Right atrium auricular region (tissue), 2 donors: ENCODE measurements at regions not wholly inside any gene's neighbourhood (a gene's known extent, or its start where the extent isn't known, plus 50 kb on each side); places are given as distances from the start of the nearest gene placed in this dataset.
"Not testable (repeated sequence)": the region's sequence is repeated elsewhere in the genome, so short reads cannot be mapped to it uniquely, and the experiment has no call there.

Experiments
- DNase-seq: peaks from one replicate; pipeline ENCODE4 v3.0.0-alpha.2; 2019; ENCODE audit warnings: low spot score
- H3K27ac ChIP-seq, 2 donors: fragments of 200-600 bp; sonication (generic); 1 replicate in 1 of 2; 2 replicates in 1 of 2; pipeline ENCODE4 v1.5.1; 2016 to 2019
- H3K27me3 ChIP-seq, 2 donors: fragments of 200-600 bp; sonication (generic); one replicate each; pipeline versions ENCODE4 v1.5.1 to v1.6.0; 2017 to 2019
- H3K36me3 ChIP-seq: fragments of 200-600 bp; sonication (generic); one replicate; pipeline ENCODE4 v1.5.1; 2016
- H3K4me1 ChIP-seq, 2 donors: fragments of 200-600 bp; sonication (generic); one replicate each; pipeline versions ENCODE4 v1.5.1 to v1.6.0; 2017 to 2019
- H3K4me3 ChIP-seq, 2 donors: fragments of 200-600 bp; sonication (generic); 1 replicate in 1 of 2; 2 replicates in 1 of 2; pipeline ENCODE4 v1.5.1; 2017 to 2019; ENCODE audit warnings: mild to moderate bottlenecking in 1 of 2, moderate library complexity in 1 of 2
- H3K9me3 ChIP-seq, 2 donors: fragments of 200-600 bp; sonication (generic); one replicate each; pipeline ENCODE4 v1.5.1; 2019
- CTCF ChIP-seq, 2 donors: fragments of 200-600 bp; sonication (generic); IDR thresholded peaks; one replicate each; pipeline ENCODE4 v1.5.1; 2019; ENCODE audit warnings: antibody characterized with exemption in 2 of 2

DNA sequence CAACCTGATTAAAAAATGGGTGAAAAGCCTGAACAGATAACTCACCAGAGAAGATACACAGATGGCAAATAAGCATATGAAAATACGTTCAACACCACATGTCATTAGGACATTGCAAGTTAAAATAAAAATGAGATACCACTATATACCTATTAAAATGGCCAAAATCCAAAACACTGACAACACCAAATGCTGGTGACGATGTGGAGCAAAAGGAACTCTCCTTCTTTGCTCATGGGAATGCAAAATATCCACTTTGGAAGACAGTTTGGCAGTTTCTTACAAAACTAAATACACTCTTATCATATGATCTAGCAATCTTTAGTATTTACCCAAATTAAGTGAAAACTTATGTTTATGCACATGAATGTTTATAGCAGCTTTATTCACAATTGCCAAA, 100.5 kb upstream of the ARID1B start:
- H3K27me3 ChIP-seq, result no peaks in the 10 kb centered on the region
- DNase-seq, result no peak
- H3K36me3 ChIP-seq, result no peaks in the 10 kb centered on the region
- H3K9me3 ChIP-seq, result peaks cover 0 to 14% of the 10 kb centered on the region in 2 donors
- no peak overlapping the region for H3K4me3 ChIP-seq
- TF ChIP-seq CTCF (IDR thresholded peaks at IDR 0.05), result no peak
- no peak overlapping the region for H3K27ac ChIP-seq
- H3K4me1 ChIP-seq, result no peaks in the 10 kb centered on the region

GRCh38 chr6:156674197-156674596, 103.0 kb upstream of the ARID1B start:
- Histone ChIP-seq H3K4me3 (no peak overlapping the region), H3K36me3 (no peaks in the 10 kb centered on the region), H3K4me1 (no peaks in the 10 kb centered on the region), H3K27ac (no peak overlapping the region), H3K9me3 (peaks cover 0 to 14% of the 10 kb centered on the region in 2 donors), H3K27me3 (no peaks in the 10 kb centered on the region)
- TF ChIP-seq CTCF (IDR thresholded peaks at IDR 0.05), result no peak
- DNase-seq, result no peak

GRCh38 chr6:156670097-156670496, 107.1 kb upstream of the ARID1B start:
- not testable (repeated sequence) for H3K36me3 ChIP-seq, DNase-seq, H3K4me1 ChIP-seq, H3K27ac ChIP-seq, H3K4me3 ChIP-seq, H3K27me3 ChIP-seq
- peaks cover 0 to 14% of the 10 kb centered on the region in 2 donors for H3K9me3 ChIP-seq

GRCh38 chr6:156662025-156662445, 115.1 kb upstream of the ARID1B start:
- peaks cover 0 to 24% of the 10 kb centered on the region in 2 donors for H3K4me1 ChIP-seq
- H3K27ac ChIP-seq, result no peak overlapping the region
- H3K4me3 ChIP-seq, result no peak overlapping the region
- H3K36me3 ChIP-seq, result no peaks in the 10 kb centered on the region
- no peak for DNase-seq
- H3K9me3 ChIP-seq, result no peaks in the 10 kb centered on the region
- peak in 1 of 2 donors; percentile 51 for TF ChIP-seq CTCF (IDR thresholded peaks at IDR 0.05)
- no peaks in the 10 kb centered on the region for H3K27me3 ChIP-seq

DNA sequence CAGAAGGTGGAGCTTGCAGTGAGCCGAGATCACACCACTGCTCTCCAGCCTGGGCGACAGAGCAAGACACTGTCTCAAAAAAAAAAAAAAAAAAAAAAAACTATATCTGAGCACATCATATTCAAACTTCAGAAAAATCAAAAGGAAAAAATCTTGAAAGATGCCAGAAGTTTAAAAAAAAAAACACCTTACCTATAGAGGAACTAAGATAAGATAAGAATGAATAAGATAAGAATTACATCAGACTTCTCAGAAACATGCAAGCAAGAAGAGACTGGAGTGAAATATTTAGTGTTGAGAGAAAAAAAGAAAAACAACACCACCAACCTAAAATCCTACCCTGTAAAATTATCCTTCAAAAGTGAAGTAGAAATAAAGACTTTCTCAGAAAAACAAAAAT, 116.8 kb upstream of the ARID1B start:
- Histone ChIP-seq H3K36me3 (no peaks in the 10 kb centered on the region), H3K9me3 (no peaks in the 10 kb centered on the region), H3K27me3 (no peaks in the 10 kb centered on the region), H3K4me1 (peaks cover 0 to 24% of the 10 kb centered on the region in 2 donors), H3K27ac (no peak overlapping the region), H3K4me3 (no peak overlapping the region)
- TF ChIP-seq CTCF (IDR thresholded peaks at IDR 0.05), result no peak
- no peak for DNase-seq

GRCh38 chr6:156659822-156660198, 117.4 kb upstream of the ARID1B start:
- H3K4me1 ChIP-seq, result peaks cover 0 to 24% of the 10 kb centered on the region in 2 donors
- H3K4me3 ChIP-seq, result no peak overlapping the region
- H3K27me3 ChIP-seq, result no peaks in the 10 kb centered on the region
- no peak overlapping the region for H3K27ac ChIP-seq
- no peak for TF ChIP-seq CTCF (IDR thresholded peaks at IDR 0.05)
- DNase-seq, result no peak
- H3K36me3 ChIP-seq, result no peaks in the 10 kb centered on the region
- no peaks in the 10 kb centered on the region for H3K9me3 ChIP-seq
